B cell (primary cell): ENCODE measurements at regions not wholly inside any gene's neighbourhood (a gene's known extent, or its start where the extent isn't known, plus 50 kb on each side); places are given as distances from the start of the nearest gene placed in this dataset.

Experiments
- ATAC-seq: fragments of 200-7000 bp; cut with Tn5 transposase; one replicate; pipeline ENCODE4 v1.10.0; 2021; ENCODE audit warnings: low read depth, mild to moderate bottlenecking, moderate number of reproducible peaks, moderate library complexity
- CTCF ChIA-PET: fragments of 350-600 bp; sonication (Branson Sonifier 250); formaldehyde crosslinking; loops from one replicate; lab custom pipeline; 2021; ENCODE audit warnings: antibody characterized with exemption, inconsistent platforms; lab: Charles Lee
- POLR2A ChIA-PET: fragments of 350-600 bp; sonication (Branson Sonifier 250); formaldehyde crosslinking; loops from one replicate; lab custom pipeline; 2021; ENCODE audit warnings: antibody characterized with exemption; lab: Charles Lee
- DNase-seq: peaks from one replicate; pipeline ENCODE4 v3.0.0; 2013
- H2AFZ ChIP-seq: 2 replicates; pipeline ENCODE4 v1.6.1; 2012; ENCODE audit warnings: mild to moderate bottlenecking, low read depth, low read length; ENCODE audit not compliant: insufficient read depth, poor library complexity, severe bottlenecking
- H3K27ac ChIP-seq, 2 donors: 1 replicate in 1 of 2; 2 replicates in 1 of 2; pipeline ENCODE4 v1.5.1; 2012 to 2013; ENCODE audit warnings: low read length in 2 of 2, mild to moderate bottlenecking in 2 of 2, moderate library complexity in 1 of 2
- H3K27me3 ChIP-seq, 4 experiments: fragments of 200-600 bp in 1 of 4; sonication (generic) in 1 of 4; replicated peaks in 1 of 4; 1 replicate in 2 of 4; 2 replicates in 2 of 4; pipeline versions ENCODE4 v1.6.1 to v1.7.0; 2013 to 2016; ENCODE audit warnings: low read length in 3 of 4, mild to moderate bottlenecking in 2 of 4, mixed read lengths in 1 of 4, moderate library complexity in 1 of 4; ENCODE audit not compliant: insufficient read depth in 4 of 4, control insufficient read depth in 3 of 4; ENCODE audit errors: control extremely low read depth in 1 of 4
- H3K36me3 ChIP-seq, 2 experiments: replicated peaks in 1 of 2; 1 replicate in 1 of 2; 2 replicates in 1 of 2; pipeline versions ENCODE4 v1.6.1 to v1.7.1; 2013; ENCODE audit warnings: low read length in 1 of 2; ENCODE audit not compliant: insufficient read depth in 2 of 2, control insufficient read depth in 1 of 2; ENCODE audit errors: control extremely low read depth in 1 of 2, extremely low read depth in 1 of 2
- H3K4me1 ChIP-seq, 2 donors: fragments of 200-600 bp in 1 of 2; sonication (generic) in 1 of 2; 1 replicate in 1 of 2; 2 replicates in 1 of 2; pipeline versions ENCODE4 v1.5.1 to v1.6.1; 2013 to 2017; ENCODE audit warnings: low read length in 2 of 2; ENCODE audit not compliant: control insufficient read depth in 2 of 2, insufficient read depth in 2 of 2
- H3K4me2 ChIP-seq: replicated peaks from 2 replicates; pipeline ENCODE3; 2012; ENCODE audit warnings: mild to moderate bottlenecking, low read depth, low read length; ENCODE audit not compliant: poor library complexity, severe bottlenecking
- H3K4me3 ChIP-seq, 5 experiments: fragments of 200-600 bp in 1 of 5; sonication (generic) in 1 of 5; 1 replicate in 3 of 5; 2 replicates in 2 of 5; pipeline versions ENCODE4 v1.5.1 to v1.7.0; 2011 to 2016; ENCODE audit warnings: low read length in 4 of 5, mild to moderate bottlenecking in 4 of 5, low read depth in 2 of 5, control low read depth in 1 of 5, moderate library complexity in 1 of 5; ENCODE audit not compliant: insufficient read depth in 1 of 5; ENCODE audit errors: control extremely low read depth in 1 of 5, extremely low read depth in 1 of 5
- H3K79me2 ChIP-seq: fragments of 200-600 bp; sonication (generic); one replicate; pipeline ENCODE4 v1.6.0; 2016; ENCODE audit warnings: low read length; ENCODE audit not compliant: control insufficient read depth, insufficient read depth
- H3K9ac ChIP-seq: fragments of 200-600 bp; sonication (generic); 2 replicates; pipeline ENCODE4 v1.6.1; 2017; ENCODE audit warnings: mild to moderate bottlenecking, low read length, moderate library complexity
- H3K9me3 ChIP-seq, 3 donors: one replicate each; pipeline versions ENCODE4 v1.6.1 to v1.7.1; 2013; ENCODE audit warnings: low read length in 2 of 3; ENCODE audit not compliant: control insufficient read depth in 2 of 3, insufficient read depth in 1 of 3; ENCODE audit errors: control extremely low read depth in 1 of 3
- H4K20me1 ChIP-seq: 2 replicates; pipeline ENCODE4 v1.6.0; 2012; ENCODE audit warnings: mild to moderate bottlenecking, low read length; ENCODE audit not compliant: insufficient read depth, control insufficient read depth, poor library complexity, severe bottlenecking
- H3K27ac Mint-ChIP-seq: one replicate; pipeline ENCODE4 v1.8.0; 2021; ENCODE audit warnings: mixed read lengths
- H3K27me3 Mint-ChIP-seq: one replicate; pipeline ENCODE4 v1.8.0; 2021; ENCODE audit warnings: mixed read lengths
- H3K4me1 Mint-ChIP-seq: one replicate; pipeline ENCODE4 v1.8.0; 2021; ENCODE audit warnings: mixed read lengths
- H3K4me3 Mint-ChIP-seq: one replicate; pipeline ENCODE4 v1.8.0; 2021; ENCODE audit warnings: mixed read lengths
- H3K9me3 Mint-ChIP-seq: one replicate; pipeline ENCODE4 v1.8.0; 2022; ENCODE audit warnings: mixed read lengths; ENCODE audit not compliant: insufficient read depth
- EZH2 ChIP-seq: IDR thresholded peaks from 2 replicates; pipeline ENCODE4 v1.6.1; 2012; ENCODE audit warnings: borderline replicate concordance, low read depth, mild to moderate bottlenecking, moderate library complexity, low read length; ENCODE audit not compliant: insufficient read depth, poor library complexity, severe bottlenecking
- WGBS: methylation state at CpG from one replicate; pipeline ENCODE4 v1.1.5; 2013; ENCODE audit warnings: missing lambda C conversion rate; ENCODE audit not compliant: insufficient coverage; 5-methylcytosine and 5-hydroxymethylcytosine counted together
- intact Hi-C: fragments of 100-400 bp; cut with micrococcal nuclease; formaldehyde crosslinking; loops from one replicate; pipeline ENCODE4 v1.10.0; 2022
- TF ChIP-seq, protein P1 (sequence below): fragments of 200-600 bp; IDR thresholded peaks from one replicate; pipeline ENCODE4 v1.8.0; 2022; ENCODE audit warnings: antibody characterized with exemption, mild to moderate bottlenecking

DNA sequence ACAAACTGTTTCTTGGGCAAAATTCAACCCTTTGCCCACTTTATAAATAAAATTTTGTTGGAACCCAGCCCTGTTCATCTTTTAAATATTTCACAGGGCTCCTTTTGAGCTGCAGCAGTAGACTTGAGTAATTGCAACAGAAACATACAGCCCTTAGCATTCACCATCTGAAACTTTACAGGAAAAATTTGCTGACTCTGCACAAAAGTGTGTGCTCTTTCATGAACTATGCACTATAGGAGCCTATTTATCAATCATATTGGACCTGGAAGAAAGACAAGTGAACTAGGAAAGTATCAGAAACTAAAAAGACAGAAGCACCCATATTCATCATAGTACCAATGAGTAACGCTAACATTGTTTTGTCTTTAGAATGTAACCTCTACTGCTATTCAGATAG, 406.9 kb upstream of the SLC10A2 start:
- DNase-seq = no peak
- Histone ChIP-seq H3K4me2 (no peak overlapping the region), H3K27me3 (no peaks in the 10 kb centered on the region), H3K79me2 (no peaks in the 10 kb centered on the region), H2AFZ (no peak overlapping the region), H3K9ac (no peak overlapping the region), H3K4me3 (no peak overlapping the region), H4K20me1 (no peaks in the 10 kb centered on the region), H3K27ac (no peak overlapping the region), H3K4me1 (no peaks in the 10 kb centered on the region), H3K9me3 (no peaks in the 10 kb centered on the region), H3K36me3 (no peaks in the 10 kb centered on the region)
- Mint-ChIP-seq H3K27ac (no peak overlapping the region), H3K27me3 (no peaks in the 10 kb centered on the region), H3K9me3 (no peaks in the 10 kb centered on the region), H3K4me3 (no peak overlapping the region), H3K4me1 (no peaks in the 10 kb centered on the region)
- ChIA-PET POLR2A (no interaction called here), CTCF (no interaction called here)
- TF ChIP-seq, protein P1, sequence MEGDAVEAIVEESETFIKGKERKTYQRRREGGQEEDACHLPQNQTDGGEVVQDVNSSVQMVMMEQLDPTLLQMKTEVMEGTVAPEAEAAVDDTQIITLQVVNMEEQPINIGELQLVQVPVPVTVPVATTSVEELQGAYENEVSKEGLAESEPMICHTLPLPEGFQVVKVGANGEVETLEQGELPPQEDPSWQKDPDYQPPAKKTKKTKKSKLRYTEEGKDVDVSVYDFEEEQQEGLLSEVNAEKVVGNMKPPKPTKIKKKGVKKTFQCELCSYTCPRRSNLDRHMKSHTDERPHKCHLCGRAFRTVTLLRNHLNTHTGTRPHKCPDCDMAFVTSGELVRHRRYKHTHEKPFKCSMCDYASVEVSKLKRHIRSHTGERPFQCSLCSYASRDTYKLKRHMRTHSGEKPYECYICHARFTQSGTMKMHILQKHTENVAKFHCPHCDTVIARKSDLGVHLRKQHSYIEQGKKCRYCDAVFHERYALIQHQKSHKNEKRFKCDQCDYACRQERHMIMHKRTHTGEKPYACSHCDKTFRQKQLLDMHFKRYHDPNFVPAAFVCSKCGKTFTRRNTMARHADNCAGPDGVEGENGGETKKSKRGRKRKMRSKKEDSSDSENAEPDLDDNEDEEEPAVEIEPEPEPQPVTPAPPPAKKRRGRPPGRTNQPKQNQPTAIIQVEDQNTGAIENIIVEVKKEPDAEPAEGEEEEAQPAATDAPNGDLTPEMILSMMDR = no peak
- TF ChIP-seq EZH2 = no peak
- intact Hi-C loops = no loop called here
- ATAC-seq = no peak
- no CpG with 5 or more reads among the region's 1 CpG for WGBS

DNA sequence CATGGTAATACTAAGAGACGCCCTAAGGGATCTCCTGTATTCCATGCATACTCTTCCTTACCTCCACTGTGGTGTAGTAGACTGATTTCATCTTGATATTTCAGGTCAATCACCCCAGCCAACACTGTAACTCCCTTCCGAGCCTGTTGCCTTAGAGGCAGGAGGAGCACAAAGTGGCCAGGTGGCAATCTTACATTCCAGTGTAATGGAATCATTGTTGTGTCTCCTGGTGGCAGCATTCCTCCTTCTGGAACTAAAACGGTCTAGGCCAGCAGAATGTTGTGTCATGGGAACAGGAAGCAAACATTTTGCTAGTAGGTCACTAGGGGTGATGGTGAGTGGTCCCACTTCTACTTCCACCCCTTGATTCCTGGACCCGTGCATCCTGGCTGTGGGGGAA, 405.7 kb upstream of the SLC10A2 start:
- ATAC-seq = no peak
- no peak for TF ChIP-seq EZH2
- TF ChIP-seq, protein P1 = no peak
- Histone ChIP-seq H4K20me1 (no peaks in the 10 kb centered on the region), H3K36me3 (no peaks in the 10 kb centered on the region), H3K4me1 (no peaks in the 10 kb centered on the region), H2AFZ (no peak overlapping the region), H3K9me3 (no peaks in the 10 kb centered on the region), H3K79me2 (no peaks in the 10 kb centered on the region), H3K4me2 (no peak overlapping the region), H3K4me3 (no peak overlapping the region), H3K27me3 (no peaks in the 10 kb centered on the region), H3K9ac (no peak overlapping the region), H3K27ac (no peak overlapping the region)
- H3K27me3 Mint-ChIP-seq = no peaks in the 10 kb centered on the region
- no peaks in the 10 kb centered on the region for H3K9me3 Mint-ChIP-seq
- CTCF ChIA-PET = no interaction called here
- no peaks in the 10 kb centered on the region for H3K4me1 Mint-ChIP-seq
- DNase-seq = no peak
- intact Hi-C loops = no loop called here
- no peak overlapping the region for H3K27ac Mint-ChIP-seq
- POLR2A ChIA-PET = no interaction called here
- H3K4me3 Mint-ChIP-seq = no peak overlapping the region
- 70% methylated on average over 2 of the region's 4 CpGs for WGBS
